IPS-NIHi7 (cell line): ENCODE measurements at regions not wholly inside any gene's neighbourhood (a gene's known extent, or its start where the extent isn't known, plus 50 kb on each side); places are given as distances from the start of the nearest gene placed in this dataset.

Experiments used
- DNase-seq: peaks from one replicate; pipeline ENCODE4 v3.0.0; 2012; ENCODE audit warnings: mixed read lengths; ENCODE audit errors: extremely low spot score

DNA sequence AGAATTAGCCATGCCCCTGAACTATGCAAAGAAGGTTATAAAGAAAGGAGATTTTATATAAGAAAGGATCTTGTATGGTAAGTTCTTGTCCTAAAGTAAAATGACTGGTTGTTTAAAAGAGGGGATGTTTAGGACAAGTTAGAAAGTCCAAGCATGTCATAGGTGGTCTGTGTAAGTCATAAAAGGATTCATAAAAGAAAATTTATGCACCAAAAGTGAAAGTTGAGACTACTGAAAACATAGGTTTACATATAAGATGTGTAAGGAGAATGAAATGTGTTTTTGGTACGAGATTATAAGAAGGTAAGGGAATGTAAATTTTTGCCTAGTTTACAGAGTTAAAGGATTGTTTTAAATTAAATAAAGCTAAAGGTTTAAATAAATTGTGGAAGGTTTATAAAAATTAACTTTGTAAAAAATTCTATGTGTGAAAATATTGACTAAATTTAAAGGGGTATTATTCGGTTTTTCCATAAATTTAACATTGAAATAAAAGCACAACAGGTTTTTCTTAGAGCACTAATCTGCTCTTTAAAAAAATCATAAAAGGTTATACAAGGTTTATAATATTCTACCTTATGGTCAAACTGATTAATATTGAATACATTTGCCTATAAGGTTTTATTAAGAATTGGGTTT, 93.6 kb upstream of the UST start:
- DNase-seq = no peak

DNA sequence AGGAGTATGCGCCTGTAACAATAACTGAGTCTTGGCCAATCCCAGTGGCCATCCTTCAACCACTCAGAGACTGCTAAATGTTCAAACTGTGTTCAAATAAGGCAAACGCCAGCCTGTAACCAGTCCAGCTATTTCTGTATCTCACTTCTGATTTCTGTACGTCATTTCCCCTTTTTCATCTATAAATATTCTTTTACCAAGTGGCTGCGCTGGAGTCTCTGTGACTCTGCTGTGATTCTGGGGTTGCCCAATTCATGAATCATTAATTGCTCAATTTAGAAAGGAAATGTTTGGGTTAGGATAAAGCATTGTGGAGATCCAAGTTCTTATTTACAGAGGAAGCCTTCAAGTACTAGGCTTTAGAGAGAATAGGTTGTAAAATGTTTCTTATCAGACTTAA, 89.8 kb upstream of the UST start:
- DNase-seq = no peak

DNA sequence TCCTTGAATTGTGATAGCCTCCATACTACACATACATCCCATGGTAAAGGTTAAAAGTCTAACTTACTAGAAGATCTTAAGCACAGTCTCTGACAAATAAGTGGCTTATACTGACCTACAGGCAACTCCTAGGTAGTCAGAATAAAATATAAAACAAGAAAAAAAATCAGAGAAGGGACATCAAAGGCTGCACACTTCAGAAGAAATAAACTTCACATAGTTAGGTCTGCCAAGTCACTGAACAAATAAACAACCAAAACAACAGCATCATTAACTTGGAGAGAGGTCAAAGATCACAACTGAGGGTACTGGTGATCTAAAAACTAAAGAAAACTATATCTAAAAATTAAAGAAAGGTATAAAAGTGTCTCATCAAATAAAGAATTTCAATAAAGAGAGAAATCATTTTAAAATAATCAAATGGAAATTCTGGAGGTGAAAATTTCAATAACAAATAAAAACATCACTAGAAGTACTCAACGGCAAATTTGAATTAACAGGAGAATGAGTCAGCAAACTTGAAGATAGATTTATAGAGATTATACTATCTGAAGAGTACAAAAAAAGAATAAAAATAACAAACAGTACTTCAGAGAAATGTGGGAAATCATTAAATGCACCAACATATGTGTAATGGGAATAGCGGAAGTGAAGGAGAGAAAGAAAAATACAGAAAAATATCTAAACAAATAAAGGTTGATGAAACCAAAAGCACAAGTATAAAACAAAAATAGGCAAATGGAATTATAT, 88.0 kb upstream of the UST start:
- no peak for DNase-seq

DNA sequence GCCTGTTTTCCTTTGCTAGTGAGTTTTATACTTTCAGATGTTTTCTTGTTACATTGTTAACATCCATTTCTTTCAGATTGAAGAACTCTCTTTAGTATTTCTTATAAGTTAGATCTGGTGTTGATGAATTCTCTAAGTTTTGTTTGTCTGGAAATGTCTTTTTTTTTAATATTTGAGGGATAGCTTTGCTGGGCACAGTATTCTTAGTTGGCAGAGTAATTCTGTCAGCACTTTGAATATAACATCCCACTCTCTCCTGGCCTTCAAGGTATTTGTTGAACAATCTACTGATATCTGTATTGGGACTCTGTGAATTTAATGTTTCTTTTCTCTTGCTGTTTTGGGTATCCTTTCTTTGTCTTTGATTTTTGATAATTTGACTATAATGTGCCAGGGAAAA, 79.4 kb upstream of the UST start:
- no peak for DNase-seq

DNA sequence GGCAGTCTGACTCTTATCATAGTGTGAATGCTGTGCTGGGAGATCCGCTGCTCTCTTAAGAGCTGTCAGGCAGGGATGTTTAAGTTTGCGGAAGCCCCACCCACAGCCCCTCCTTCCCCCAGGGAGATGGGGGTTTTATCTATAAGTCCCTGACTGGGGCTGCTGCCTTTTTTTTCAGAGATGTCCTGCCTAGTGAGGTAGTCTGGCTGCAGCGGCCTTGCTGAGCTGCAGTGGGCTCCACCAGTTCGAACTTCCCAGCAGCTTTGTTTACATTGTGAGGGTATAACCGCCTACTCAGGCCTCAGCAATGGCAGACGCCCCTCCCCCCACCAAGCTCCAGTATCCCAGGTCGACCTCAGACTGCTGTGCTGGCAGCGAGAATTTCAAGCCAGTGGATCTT, 75.7 kb upstream of the UST start:
- no peak for DNase-seq

DNA sequence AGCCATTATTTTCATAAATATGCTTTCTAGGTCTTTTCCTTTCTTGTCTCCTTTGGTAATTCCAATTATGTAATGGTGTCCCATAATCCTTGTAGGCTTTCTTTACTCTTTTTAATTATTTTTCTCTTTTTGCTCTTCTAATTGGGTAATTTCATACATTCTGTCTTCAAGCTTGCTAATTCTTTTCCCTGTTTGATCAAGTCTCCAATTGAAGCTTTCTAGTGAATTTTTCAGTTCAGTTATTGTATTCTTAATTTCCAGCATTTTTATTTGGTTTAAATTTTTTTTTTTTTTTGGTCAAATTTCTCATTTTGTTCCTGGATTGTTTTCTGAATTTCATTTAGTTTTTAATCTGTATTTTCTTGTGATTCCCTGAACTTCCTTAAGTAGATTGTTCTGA, 74.9 kb upstream of the UST start:
- no peak for DNase-seq

DNA sequence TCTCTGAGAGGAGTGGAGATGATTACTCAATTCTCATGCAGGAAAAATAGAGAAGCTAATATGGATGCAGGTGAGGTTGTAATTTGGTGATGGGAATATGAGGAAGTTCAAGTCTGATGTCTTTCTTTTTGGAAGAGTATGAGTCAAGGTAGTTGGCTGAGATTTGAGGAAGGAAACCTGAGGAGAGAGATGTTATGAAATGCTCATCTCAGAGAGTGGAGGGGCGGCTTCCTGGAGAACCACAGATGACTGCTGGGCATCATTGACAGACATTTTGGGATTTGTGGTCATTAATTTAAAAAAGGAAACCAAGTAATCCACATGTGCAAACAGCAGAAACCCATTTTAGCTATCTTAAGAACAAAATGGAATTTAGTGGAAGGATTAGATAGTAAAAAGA, 72.5 kb upstream of the UST start:
- DNase-seq = no peak

DNA sequence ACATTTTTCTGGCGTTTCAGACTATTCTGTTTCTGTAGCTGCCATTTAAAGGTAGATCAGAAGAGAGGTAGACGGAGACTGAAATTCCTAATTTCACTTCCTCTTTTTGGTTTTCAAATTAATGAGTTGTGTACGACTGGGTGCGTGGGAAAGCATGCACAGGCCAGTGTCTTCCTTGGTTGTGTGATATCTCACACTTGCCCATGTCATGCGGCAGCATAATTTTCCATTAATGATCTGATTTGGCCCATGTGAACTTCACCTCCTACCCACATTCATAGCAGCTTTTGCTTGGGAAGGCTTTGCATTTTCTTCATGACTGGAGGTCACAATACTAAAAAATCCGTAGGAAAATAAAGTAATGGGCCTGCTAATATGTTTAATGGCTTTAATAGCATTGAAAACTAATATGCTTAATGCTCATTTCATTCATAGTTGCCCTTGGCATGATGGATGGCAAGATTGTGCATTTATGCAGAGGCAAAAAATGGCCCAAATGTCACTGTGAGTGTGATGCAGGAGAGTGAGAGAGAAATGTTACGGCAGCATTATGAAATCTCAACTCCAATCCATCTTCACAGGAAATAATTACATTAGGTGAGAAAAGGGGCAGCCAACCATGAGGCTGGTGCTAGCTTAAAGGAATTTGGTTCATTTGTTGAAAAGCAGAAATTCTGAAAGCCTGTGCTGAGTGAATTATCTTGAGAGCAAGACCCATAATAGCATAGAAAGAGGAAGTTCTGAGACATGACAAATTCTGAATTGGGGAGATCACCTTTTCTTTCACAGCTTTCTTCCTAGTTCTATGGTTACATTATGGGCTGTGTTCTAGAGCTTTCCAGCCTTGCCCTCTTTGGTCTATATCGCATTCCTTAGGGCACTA, 69.0 kb upstream of the UST start:
- DNase-seq = no peak

DNA sequence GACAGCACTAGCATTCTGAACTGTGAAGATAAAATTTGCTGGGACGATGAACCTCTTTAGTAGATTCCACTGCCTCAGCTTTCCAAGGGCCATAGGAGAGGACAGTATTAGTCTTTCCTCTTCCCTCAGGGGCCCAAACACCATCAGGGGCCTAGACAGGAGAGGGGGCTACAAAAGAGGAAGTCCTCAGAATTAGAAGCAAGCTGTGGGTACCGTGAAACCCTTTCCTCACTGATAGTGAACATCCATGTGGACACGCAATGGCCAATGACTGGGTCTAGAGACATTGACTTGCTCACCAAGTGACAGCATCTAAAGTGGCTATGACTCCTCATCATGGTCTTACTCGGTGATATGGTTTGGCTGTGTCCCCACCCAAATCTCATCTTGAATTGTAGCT, 68.1 kb upstream of the UST start:
- DNase-seq = no peak

DNA sequence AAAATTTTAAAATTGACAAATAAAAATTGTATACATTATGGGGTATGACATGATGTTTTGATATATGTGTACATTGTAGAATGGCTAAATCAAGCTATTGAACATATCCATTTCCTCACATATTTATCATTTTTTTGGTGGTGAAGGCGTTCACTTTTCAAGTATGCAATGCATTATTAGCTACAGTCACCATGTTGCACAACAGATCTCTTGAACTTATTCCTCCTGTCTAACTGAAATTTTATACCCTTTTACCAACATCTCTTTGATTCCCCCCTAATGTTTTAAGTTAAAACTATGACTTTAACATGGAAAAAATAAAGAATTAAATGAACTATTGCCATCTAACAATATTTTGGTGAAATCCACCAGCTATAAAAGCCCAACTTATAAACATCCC, 65.2 kb upstream of the UST start:
- DNase-seq = no peak

DNA sequence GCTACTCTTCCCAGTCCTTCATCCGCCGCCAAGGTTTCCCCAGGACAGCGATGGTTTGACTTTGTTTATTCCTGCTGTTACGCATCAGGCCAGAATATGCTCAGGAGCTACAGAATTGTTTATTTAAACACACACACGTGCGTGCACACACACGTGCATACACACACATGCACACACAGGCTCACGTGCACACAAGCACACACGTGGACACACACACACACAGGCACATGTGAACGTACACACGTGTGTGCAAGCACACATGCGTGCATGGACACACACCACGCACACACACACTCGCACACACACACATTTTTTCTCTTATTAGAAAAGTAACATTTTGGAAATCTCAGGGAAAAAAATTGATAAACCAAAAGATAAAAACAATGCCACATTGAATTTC, 64.6 kb upstream of the UST start:
- DNase-seq = no peak

DNA sequence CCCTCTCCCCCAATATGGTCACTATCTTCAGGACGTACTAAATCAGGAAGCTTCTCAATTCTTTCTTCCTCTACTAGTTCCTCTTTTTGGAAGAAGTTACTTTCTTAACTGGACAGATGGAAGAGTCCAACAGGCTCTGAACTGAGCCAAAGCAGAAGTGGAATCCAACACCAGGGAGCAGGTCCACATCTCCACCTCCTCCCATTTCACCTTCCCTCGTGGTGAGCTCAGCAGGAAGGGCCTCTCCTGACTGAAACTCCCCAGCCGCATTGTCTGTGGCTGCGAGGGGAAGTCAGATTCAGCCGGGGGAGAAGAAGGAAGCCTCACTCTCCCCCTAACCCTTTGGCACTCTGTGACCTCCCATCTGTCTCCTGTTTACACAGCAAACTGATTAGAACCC, 63.8 kb upstream of the UST start:
- no peak for DNase-seq

DNA sequence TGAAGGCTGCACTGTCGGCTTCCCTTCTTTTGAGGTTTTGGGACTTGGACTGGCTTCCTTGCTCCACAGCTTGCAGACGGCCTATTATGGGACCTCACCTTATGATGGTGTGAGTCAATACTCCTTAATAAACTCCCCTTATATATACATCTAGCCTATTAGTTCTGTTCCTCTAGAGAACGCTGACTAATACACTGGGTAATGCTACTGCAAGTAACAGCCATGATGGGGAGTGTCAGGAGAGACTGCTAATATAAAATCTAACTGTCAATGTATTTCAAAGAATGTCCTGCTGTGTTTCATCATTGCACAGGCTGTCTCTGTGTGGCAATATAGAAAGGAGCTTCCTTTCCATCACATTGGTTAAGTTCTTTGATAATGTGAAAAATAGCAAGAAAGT, 57.7 kb upstream of the UST start:
- DNase-seq = no peak

DNA sequence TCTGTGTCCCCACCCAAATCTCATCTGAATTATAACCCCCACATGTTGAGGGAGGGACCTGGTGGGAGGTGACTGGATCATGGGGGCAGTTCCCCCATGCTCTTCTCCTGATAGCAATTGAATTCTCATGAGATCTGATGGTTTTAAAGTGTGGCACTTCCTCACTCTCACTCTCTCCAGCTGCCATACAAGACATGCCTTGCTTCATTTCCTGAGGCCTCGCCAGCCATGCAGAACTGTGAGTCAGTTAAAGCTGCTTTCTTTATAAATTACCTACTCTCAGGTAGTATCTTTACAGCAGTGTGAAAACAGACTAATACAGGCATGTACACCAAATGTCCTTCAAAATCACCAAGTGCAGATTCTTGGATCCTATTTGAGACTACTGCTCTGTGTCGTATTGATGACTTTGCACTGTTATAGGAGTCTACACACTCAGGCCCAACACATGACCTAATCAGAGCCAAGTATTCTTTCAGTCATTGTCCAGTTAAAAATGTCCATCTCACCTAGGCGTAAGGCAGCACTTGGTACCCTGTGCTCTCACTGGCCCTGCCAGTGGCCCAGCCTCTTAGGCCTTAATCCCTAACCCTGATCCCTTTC, 52.8 kb upstream of the UST start:
- DNase-seq = no peak
